ENCODE measurements at regions not wholly inside any gene's neighbourhood (a gene's known extent, or its start where the extent isn't known, plus 50 kb on each side); places are given as distances from the start of the nearest gene placed in this dataset.

- Histone ChIP-seq H3K79me2 (ENCODE audit: insufficient read depth, low read depth, low read length) (no peaks in the 10 kb centered on the region), H3K9me3 (ENCODE audit: low read length) (no peaks in the 10 kb centered on the region), H3K4me2 (ENCODE audit: low read length) (no peak overlapping the region), H2AFZ (ENCODE audit: low read length) (no peak overlapping the region), H3K27ac (ENCODE audit: low read depth, low read length, poor library complexity, severe bottlenecking) (no peak overlapping the region), H3K4me3 (ENCODE audit: low read depth, low read length, poor library complexity, severe bottlenecking) (no peak overlapping the region), H4K20me1 (ENCODE audit: insufficient read depth, low read length) (no peaks in the 10 kb centered on the region), H3K4me1 (ENCODE audit: insufficient read depth, low read length, poor library complexity, severe bottlenecking) (no peaks in the 10 kb centered on the region), H3K36me3 (ENCODE audit: insufficient read depth, low read length) (no peaks in the 10 kb centered on the region), H3K9me2 (ENCODE audit: insufficient read depth, low read length) (no peaks in the 10 kb centered on the region)
- ChIA-PET POLR2A (no interaction called here), CTCF (ENCODE audit: unreplicated experiment) (no interaction called here)
- TF ChIP-seq CTCF (conservative IDR thresholded peaks at IDR 0.05; ENCODE audit: low read length) (no peak), EZH2phosphoT487 (IDR thresholded peaks at IDR 0.05; ENCODE audit: borderline replicate concordance, low read depth, low read length) (no peak)
- BruUV-seq (replicated peaks): no TSS peak
- no peak for DNase-seq (ENCODE audit: low spot score)
- intact Hi-C loops (cut with micrococcal nuclease; ENCODE audit: unreplicated experiment): no loop called here
Measured at GRCh38 chr12:25644979-25645378, 91.9 kb upstream of the LMNTD1 start.

- Histone ChIP-seq H3K4me3 (ENCODE audit: low read depth, low read length, poor library complexity, severe bottlenecking) (no peak overlapping the region), H3K9me2 (ENCODE audit: insufficient read depth, low read length) (no peaks in the 10 kb centered on the region), H3K4me2 (ENCODE audit: low read length) (no peak overlapping the region), H3K27ac (ENCODE audit: low read depth, low read length, poor library complexity, severe bottlenecking) (no peak overlapping the region), H3K4me1 (ENCODE audit: insufficient read depth, low read length, poor library complexity, severe bottlenecking) (no peaks in the 10 kb centered on the region), H3K9me3 (ENCODE audit: low read length) (no peaks in the 10 kb centered on the region), H2AFZ (ENCODE audit: low read length) (no peak overlapping the region), H3K79me2 (ENCODE audit: insufficient read depth, low read depth, low read length) (no peaks in the 10 kb centered on the region), H4K20me1 (ENCODE audit: insufficient read depth, low read length) (no peaks in the 10 kb centered on the region), H3K36me3 (ENCODE audit: insufficient read depth, low read length) (no peaks in the 10 kb centered on the region)
- BruUV-seq (replicated peaks): no TSS peak
- CTCF ChIA-PET (ENCODE audit: unreplicated experiment): no interaction called here
- POLR2A ChIA-PET: no interaction called here
- intact Hi-C loops (cut with micrococcal nuclease; ENCODE audit: unreplicated experiment): no loop called here
- TF ChIP-seq EZH2phosphoT487 (IDR thresholded peaks at IDR 0.05; ENCODE audit: borderline replicate concordance, low read depth, low read length) (no peak), CTCF (conservative IDR thresholded peaks at IDR 0.05; ENCODE audit: low read length) (no peak)
- DNase-seq (ENCODE audit: low spot score): no peak
Measured at GRCh38 chr12:25645427-25645826, 92.3 kb upstream of the LMNTD1 start.

- no peaks in the 10 kb centered on the region for H3K79me2 ChIP-seq (ENCODE audit: insufficient read depth, low read depth, low read length)
- H2AFZ ChIP-seq (ENCODE audit: low read length): no peak overlapping the region
- DNase-seq (ENCODE audit: low spot score): no peak
- no peaks in the 10 kb centered on the region for H3K36me3 ChIP-seq (ENCODE audit: insufficient read depth, low read length)
- no peaks in the 10 kb centered on the region for H3K9me2 ChIP-seq (ENCODE audit: insufficient read depth, low read length)
- H4K20me1 ChIP-seq (ENCODE audit: insufficient read depth, low read length): no peaks in the 10 kb centered on the region
- H3K4me1 ChIP-seq (ENCODE audit: insufficient read depth, low read length, poor library complexity, severe bottlenecking): no peaks in the 10 kb centered on the region
- no TSS peak for BruUV-seq (replicated peaks)
- no peak overlapping the region for H3K27ac ChIP-seq (ENCODE audit: low read depth, low read length, poor library complexity, severe bottlenecking)
- intact Hi-C loops (cut with micrococcal nuclease; ENCODE audit: unreplicated experiment): no loop called here
- no peak overlapping the region for H3K4me2 ChIP-seq (ENCODE audit: low read length)
- H3K4me3 ChIP-seq (ENCODE audit: low read depth, low read length, poor library complexity, severe bottlenecking): no peak overlapping the region
- TF ChIP-seq CTCF (conservative IDR thresholded peaks at IDR 0.05; ENCODE audit: low read length) (no peak), EZH2phosphoT487 (IDR thresholded peaks at IDR 0.05; ENCODE audit: borderline replicate concordance, low read depth, low read length) (no peak)
- ChIA-PET POLR2A (no interaction called here), CTCF (ENCODE audit: unreplicated experiment) (no interaction called here)
- H3K9me3 ChIP-seq (ENCODE audit: low read length): no peaks in the 10 kb centered on the region
Measured at GRCh38 chr12:25651931-25652330, 98.8 kb upstream of the LMNTD1 start.
